Smooth muscle cell (in vitro differentiated cells): ENCODE measurements at regions not wholly inside any gene's neighbourhood (a gene's known extent, or its start where the extent isn't known, plus 50 kb on each side); places are given as distances from the start of the nearest gene placed in this dataset.
"Not testable (repeated sequence)": the region's sequence is repeated elsewhere in the genome, so short reads cannot be mapped to it uniquely, and the experiment has no call there.

Experiments
- DNase-seq: peaks from one replicate; lab custom pipeline; 2025; ENCODE audit not compliant: unreplicated experiment; lab: John Stamatoyannopoulos, UW
- H2AFZ ChIP-seq: fragments of 200-600 bp; sonication (generic); 2 replicates; pipeline ENCODE4 v1.6.0; 2016; ENCODE audit warnings: antibody characterized with exemption, low read depth, mild to moderate bottlenecking
- H3F3A ChIP-seq: fragments of 200-600 bp; sonication (generic); 2 replicates; pipeline ENCODE4 v1.6.0; 2017; ENCODE audit warnings: antibody characterized with exemption, low read depth
- H3K27ac ChIP-seq: fragments of 200-600 bp; sonication (generic); 2 replicates; pipeline ENCODE4 v1.5.1; 2016; ENCODE audit warnings: low read depth, mild to moderate bottlenecking
- H3K27me3 ChIP-seq: fragments of 200-600 bp; sonication (generic); 2 replicates; pipeline ENCODE4 v1.6.1; 2016; ENCODE audit warnings: low read depth, mild to moderate bottlenecking
- H3K36me3 ChIP-seq: fragments of 200-600 bp; sonication (generic); 2 replicates; pipeline ENCODE4 v1.5.1; 2016; ENCODE audit warnings: low read depth
- H3K4me1 ChIP-seq: fragments of 200-600 bp; sonication (generic); 2 replicates; pipeline ENCODE4 v1.5.1; 2016; ENCODE audit warnings: low read depth
- H3K4me2 ChIP-seq: fragments of 200-600 bp; sonication (generic); 2 replicates; pipeline ENCODE4 v1.6.0; 2016; ENCODE audit warnings: mild to moderate bottlenecking
- H3K4me3 ChIP-seq: fragments of 200-600 bp; sonication (generic); 2 replicates; pipeline ENCODE4 v1.5.1; 2016; ENCODE audit warnings: mild to moderate bottlenecking
- H3K79me2 ChIP-seq: fragments of 200-600 bp; sonication (generic); 2 replicates; pipeline ENCODE4 v1.6.0; 2016; ENCODE audit warnings: low read depth, mild to moderate bottlenecking
- H3K9ac ChIP-seq: fragments of 200-600 bp; sonication (generic); 2 replicates; pipeline ENCODE4 v1.6.0; 2016; ENCODE audit warnings: low read depth
- H3K9me3 ChIP-seq: fragments of 200-600 bp; sonication (generic); replicated peaks from 2 replicates; pipeline ENCODE4 v1.5.1; 2016; ENCODE audit warnings: low read depth
- H4K20me1 ChIP-seq: fragments of 200-600 bp; sonication (generic); 2 replicates; pipeline ENCODE4 v1.6.0; 2016; ENCODE audit warnings: low read depth
- CTCF ChIP-seq: fragments of 200-600 bp; sonication (generic); IDR thresholded peaks from 2 replicates; pipeline ENCODE4 v1.5.1; 2017; ENCODE audit warnings: borderline replicate concordance, mild to moderate bottlenecking, antibody characterized with exemption; ENCODE audit not compliant: insufficient read depth, poor library complexity, severe bottlenecking
- WGBS: methylation state at CpG from one replicate; pipeline ENCODE4 v1.1.7; 2016; ENCODE audit warnings: low lambda C conversion rate; 5-methylcytosine and 5-hydroxymethylcytosine counted together

DNA sequence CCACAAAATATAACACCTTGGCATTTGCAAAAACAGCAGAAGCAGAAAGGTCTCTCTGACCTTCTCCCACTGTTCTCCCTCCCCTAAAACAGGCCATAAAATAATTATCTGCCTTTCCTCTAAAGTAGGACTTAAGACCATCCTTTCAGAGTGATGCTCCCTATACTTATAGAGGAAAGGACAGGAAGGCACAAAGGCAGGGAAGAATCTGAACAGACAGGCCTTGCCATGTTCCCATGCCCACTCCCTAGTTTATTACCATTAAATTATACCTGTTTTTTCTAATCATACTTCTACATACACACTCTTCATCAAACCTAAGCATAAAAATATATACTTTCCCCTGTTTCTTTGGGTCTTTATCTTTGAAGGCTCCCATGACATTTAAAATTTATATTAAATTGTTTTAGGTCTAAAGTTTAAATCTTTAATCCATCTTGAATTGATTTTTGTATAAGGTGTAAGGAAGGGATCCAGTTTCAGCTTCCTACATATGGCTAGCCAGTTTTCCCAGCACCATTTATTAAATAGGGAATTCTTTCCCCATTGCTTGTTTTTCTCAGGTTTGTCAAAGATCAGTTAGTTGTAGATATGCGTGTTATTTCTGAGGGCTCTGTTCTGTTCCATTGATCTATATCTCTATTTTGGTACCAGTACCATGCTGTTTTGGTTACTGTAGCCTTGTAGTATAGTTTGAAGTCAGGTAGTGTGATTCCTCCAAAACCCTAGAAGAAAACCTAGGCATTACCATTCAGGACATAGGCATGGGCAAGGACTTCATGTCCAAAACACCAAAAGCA is 755.8 kb upstream of the ADGRB3 start:
- not testable (repeated sequence) for H3K27ac ChIP-seq, H3K4me2 ChIP-seq, H4K20me1 ChIP-seq, H3K79me2 ChIP-seq, DNase-seq, H3K4me1 ChIP-seq, H3K4me3 ChIP-seq, H3K27me3 ChIP-seq, H3K9me3 ChIP-seq, H2AFZ ChIP-seq, H3F3A ChIP-seq, H3K36me3 ChIP-seq, H3K9ac ChIP-seq
- 90% methylated on average over 1 of the region's 1 CpG for WGBS

- not testable (repeated sequence) for H3K4me3 ChIP-seq, H2AFZ ChIP-seq, H3K9ac ChIP-seq, H4K20me1 ChIP-seq, DNase-seq, H3F3A ChIP-seq, H3K36me3 ChIP-seq, H3K27ac ChIP-seq, H3K79me2 ChIP-seq, H3K9me3 ChIP-seq, H3K27me3 ChIP-seq, H3K4me2 ChIP-seq, H3K4me1 ChIP-seq
- WGBS = 83% methylated on average over 7 of the region's 7 CpGs
Observed at GRCh38 chr6:67878216-67878615, 756.9 kb upstream of the ADGRB3 start.

DNA sequence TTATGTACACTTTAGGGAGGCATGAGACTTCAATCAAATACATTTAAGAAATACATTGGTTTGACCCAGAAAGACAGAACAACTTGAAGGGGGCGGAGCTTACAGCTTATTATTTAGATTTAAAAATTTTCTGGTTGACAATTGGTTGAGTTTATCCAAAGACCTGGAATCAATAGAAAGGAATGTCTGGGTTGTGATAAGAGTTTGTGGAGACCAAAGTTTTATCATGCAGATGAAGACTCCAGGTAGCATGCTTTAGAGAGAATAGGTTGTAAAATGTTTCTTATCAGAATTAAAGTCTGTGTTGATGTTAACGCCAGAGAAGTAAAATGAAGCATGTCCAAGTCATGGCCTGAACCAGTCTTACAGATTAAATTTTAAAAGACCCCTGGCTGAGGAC is 757.8 kb upstream of the ADGRB3 start:
- Histone ChIP-seq H3K36me3 (no peaks in the 10 kb centered on the region), H3K4me3 (no peak overlapping the region), H3K79me2 (no peaks in the 10 kb centered on the region), H2AFZ (no peak overlapping the region), H3K4me2 (no peak overlapping the region), H3K27me3 (no peaks in the 10 kb centered on the region), H3K4me1 (no peaks in the 10 kb centered on the region), H3K27ac (no peak overlapping the region), H3F3A (no peaks in the 10 kb centered on the region), H3K9me3 (no peaks in the 10 kb centered on the region), H3K9ac (no peak overlapping the region), H4K20me1 (no peaks in the 10 kb centered on the region)
- WGBS = 94% methylated on average over 2 of the region's 2 CpGs
- no peak for DNase-seq
- no peak for TF ChIP-seq CTCF

- Histone ChIP-seq H2AFZ (no peak overlapping the region), H3K36me3 (no peaks in the 10 kb centered on the region), H3K9ac (no peak overlapping the region), H3K27me3 (no peaks in the 10 kb centered on the region), H3K27ac (no peak overlapping the region), H3K4me3 (no peak overlapping the region), H3K4me2 (no peak overlapping the region), H3K79me2 (no peaks in the 10 kb centered on the region), H3K9me3 (no peaks in the 10 kb centered on the region), H3K4me1 (no peaks in the 10 kb centered on the region), H3F3A (no peaks in the 10 kb centered on the region), H4K20me1 (no peaks in the 10 kb centered on the region)
- TF ChIP-seq CTCF = no peak
- no peak for DNase-seq
Observed at GRCh38 chr6:67875877-67876383, 759.2 kb upstream of the ADGRB3 start.
